MV-4-11 (cell line): ENCODE measurements at regions not wholly inside any gene's neighbourhood (a gene's known extent, or its start where the extent isn't known, plus 50 kb on each side); places are given as distances from the start of the nearest gene placed in this dataset.
"Not testable (repeated sequence)": the region's sequence is repeated elsewhere in the genome, so short reads cannot be mapped to it uniquely, and the experiment has no call there.

Experiments used
- DNase-seq: peaks from one replicate; lab custom pipeline; 2025; lab: John Stamatoyannopoulos, UW

- no peak for DNase-seq
Observed at GRCh38 chr2:59875836-59876235, 677.6 kb downstream of the BCL11A start.

GRCh38 chr2:59874971-59875755, 678.3 kb downstream of the BCL11A start:
- no peak for DNase-seq

- DNase-seq: no peak
Observed at GRCh38 chr2:59874361-59874760, 679.1 kb downstream of the BCL11A start.

DNA sequence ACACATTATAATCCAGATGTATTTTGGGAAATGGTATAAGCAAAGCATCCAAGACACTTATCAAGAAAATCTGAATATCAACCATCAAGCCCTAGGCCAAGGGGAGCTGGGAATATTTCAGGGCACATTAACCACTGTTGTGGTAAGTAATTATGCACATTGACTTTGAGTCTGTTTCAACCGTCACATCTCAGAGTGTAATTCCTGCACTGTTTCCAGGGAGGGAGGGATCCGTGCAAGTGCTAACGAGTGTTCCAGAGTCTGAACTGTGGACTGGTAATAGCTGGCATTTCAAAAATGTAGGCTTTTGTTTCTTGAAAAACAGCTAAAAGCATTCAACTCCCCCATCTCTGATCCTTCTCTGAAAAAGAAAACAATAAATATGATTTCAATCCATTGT, 681.6 kb downstream of the BCL11A start:
- no peak for DNase-seq

DNA sequence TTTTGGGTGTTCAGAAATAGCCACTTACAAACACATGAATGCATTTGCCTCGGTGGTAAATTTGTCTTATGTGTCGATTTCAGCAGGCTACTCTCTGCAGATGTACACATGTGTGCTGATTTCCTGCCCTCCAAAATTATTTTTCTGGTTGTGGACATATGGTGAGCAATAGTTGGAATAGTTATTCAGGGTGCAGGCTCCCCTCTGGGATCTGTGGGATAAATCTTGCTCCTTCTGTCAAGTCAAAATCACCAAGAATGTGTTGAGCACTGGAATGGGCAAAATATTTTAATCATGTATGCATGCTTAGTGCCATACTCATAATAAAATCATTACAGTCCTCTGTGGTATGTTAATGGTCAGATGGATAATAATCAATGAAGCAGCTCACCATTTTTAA, 684.5 kb downstream of the BCL11A start:
- DNase-seq: no peak

DNA sequence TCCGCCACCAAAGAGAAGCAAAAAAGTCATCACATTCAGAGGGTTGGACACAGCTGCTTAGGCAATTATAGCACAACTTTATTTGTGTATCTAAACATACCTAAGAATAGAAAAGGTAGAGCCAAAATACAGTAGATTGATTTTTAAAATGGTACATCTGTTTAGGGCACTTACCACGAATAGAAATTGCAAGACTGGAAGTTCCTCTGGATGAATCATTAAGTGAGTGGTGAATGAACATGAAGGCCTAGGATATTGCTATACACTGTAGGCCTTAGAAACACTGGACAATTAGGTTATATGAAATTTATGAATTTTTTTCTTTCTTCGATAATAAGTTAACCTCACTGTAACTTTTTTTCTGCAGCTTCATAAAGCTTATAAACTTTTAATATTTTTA, 687.0 kb downstream of the BCL11A start:
- DNase-seq: no peak

GRCh38 chr2:59858540-59858939, 694.9 kb downstream of the BCL11A start:
- DNase-seq: no peak

DNA sequence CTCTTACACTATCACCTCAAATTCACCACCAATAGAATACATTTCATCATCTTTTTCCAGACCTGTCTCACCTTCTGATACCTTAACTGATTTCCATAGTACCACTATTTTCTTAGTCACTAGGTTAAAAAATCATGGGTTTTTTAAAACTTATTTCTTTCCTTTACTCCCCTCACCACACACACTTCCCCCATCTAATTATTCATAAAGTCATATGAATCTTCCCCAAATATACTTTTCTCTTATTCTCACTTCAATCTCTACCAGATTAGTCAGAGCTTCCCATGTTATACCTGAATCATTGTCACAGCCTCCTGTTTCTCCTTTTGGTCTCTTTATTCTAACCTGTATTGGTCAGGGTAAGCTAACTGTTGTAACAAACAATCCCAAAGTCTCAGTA, 696.3 kb downstream of the BCL11A start:
- no peak for DNase-seq

- no peak for DNase-seq
Observed at GRCh38 chr2:59856391-59856790, 697.1 kb downstream of the BCL11A start.

- DNase-seq: no peak
Observed at GRCh38 chr2:59853032-59853431, 700.4 kb downstream of the BCL11A start.

GRCh38 chr2:59851836-59852475, 701.5 kb downstream of the BCL11A start:
- DNase-seq: no peak

DNA sequence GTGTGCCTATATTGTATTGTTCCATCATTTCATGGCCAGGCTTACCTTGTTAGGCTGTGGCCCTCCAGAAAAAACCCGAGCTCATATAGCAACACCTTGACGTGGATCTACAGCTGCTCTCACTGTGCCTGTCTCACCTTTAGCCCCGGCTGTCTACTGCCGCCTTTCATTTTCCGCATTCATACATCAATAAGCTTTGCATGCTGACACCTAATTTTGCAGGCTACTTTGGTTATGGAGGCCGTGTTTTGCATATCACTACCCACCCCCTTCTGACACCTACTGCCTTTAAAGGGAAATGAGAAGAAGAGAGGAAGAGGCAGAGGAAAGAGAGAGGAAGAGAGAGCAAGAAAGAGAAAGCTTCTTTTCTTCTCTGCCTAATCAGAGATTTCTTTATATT, 702.9 kb downstream of the BCL11A start:
- DNase-seq: no peak

DNA sequence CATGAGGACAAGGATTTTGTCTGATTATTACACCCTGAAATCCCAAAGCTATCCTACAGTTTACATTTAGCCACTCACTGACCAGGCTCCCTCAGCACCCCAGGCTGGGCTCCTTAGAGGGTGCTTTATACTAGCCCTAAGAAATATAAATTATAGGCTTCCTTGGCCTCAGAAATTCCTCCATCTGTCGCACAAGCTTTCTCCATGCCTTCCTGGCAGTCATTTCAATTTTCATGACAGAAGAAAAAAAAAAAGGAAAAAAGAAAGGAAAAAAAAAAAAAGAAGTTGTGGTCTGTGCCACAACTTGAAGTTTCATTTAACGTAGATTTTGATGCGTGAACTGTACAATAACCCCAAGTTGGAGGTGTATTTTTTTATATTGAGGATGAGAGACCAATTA, 719.5 kb downstream of the BCL11A start:
- no peak for DNase-seq

DNA sequence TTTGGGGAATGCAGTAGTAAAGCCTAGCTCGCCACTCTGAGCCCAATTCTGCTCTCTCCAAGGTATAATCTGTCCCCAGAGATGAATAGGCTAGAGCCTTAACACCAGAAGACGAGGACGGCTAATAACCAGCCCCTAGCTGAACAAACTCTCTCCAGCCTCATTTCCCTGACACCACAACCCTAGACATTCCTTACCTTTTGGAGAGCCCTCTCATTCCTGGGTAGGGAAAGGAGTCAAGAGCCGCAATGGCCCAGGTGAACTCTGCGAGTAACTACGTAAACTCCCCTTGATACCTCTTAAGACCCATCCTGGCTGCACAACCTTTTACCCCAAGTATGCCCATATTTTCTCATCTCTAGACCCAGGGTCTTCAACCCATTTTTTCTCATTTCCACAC, 722.9 kb downstream of the BCL11A start:
- DNase-seq: no peak

DNA sequence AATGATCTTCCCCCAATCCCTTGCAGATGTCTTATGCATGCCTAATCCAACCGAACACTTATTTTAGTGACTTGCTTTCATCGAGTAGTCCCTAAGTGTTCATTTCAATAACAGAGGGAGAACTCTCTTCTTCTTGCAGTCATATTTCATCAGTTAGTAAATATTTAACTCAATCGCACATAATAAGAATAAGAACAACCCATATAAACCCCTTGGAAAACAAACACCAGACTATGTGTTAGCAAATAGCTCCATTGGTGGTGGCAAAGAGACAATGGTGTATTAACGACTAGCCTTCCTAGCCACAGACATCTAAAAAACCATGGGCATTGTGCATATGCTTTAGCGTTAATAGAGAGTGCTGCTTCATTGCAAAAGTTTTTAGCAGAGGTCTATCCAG, 725.8 kb downstream of the BCL11A start:
- DNase-seq: no peak

GRCh38 chr2:59826177-59826576, 727.3 kb downstream of the BCL11A start:
- DNase-seq: no peak

GRCh38 chr2:59824314-59824713, 729.1 kb downstream of the BCL11A start:
- no peak for DNase-seq

DNA sequence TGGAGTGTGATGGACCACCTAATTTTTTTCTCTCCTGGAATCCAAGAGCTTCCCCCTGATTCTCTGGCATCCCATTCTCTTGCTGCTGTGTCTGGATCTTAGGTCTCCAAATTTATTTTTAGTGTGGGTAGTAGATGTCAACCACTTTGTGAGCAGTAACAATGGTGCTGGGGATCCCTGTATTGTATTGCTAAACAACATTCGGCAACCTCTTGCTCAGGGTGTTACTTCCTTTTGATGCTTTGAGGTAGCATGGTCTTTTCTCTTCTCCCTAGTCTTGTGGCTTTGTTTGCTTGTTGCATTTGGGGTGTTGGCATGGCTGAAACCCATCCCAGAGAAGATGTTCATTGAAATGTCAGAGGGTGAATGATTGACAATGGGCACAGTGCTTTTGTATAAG, 737.4 kb downstream of the BCL11A start:
- DNase-seq: no peak

GRCh38 chr2:59810283-59810682, 743.2 kb downstream of the BCL11A start:
- not testable (repeated sequence) for DNase-seq

GRCh38 chr2:59806486-59806885, 747.0 kb downstream of the BCL11A start:
- DNase-seq: no peak

GRCh38 chr2:59804732-59805131, 748.7 kb downstream of the BCL11A start:
- DNase-seq: no peak

DNA sequence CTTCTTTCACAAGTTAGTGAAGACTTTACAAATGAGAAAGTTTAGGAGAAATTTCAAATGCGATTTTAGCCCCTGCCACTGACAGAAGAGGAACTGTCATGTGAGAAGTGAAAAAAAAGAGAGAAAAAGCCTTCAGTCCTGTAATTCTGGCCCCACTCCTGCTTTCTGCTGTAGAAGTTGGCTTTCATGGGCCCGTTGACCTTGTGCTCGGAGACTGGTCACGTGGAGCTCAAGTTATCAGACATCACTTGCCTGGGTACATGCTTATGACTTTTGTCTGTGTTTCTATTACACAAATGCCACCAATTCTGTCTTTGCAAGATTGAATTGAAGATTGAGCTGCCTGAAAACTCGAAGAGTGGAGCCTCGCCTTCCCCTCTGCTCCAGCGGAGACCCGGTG, 749.9 kb downstream of the BCL11A start:
- no peak for DNase-seq

DNA sequence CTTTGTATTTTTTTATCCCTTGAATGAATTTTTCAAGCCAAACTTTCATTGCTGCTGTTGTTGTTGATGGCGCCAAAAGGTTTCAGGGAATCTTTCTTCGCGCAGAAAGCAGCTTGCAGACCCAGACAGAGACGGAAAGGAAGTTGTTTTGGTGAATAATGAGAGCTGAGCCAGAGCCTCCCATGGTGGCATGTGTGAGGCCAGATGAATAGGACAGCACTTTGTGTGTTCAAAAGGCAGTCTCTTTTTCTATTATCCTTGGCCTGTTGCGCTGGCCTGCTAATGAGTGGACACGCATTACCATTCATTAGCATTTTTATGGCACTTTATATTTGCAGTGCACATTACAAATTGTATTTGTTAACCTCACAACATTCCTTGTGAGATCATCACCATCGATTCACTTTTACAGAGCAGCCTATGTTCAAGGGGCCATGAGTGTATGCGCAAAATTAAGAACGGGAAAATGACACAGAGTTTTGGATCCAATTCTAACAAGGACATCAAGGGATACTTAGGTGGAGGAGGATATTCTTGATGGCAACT, 754.7 kb downstream of the BCL11A start:
- no peak for DNase-seq
